ENCODE measurements at regions not wholly inside any gene's neighbourhood (a gene's known extent, or its start where the extent isn't known, plus 50 kb on each side); places are given as distances from the start of the nearest gene placed in this dataset.

DNA sequence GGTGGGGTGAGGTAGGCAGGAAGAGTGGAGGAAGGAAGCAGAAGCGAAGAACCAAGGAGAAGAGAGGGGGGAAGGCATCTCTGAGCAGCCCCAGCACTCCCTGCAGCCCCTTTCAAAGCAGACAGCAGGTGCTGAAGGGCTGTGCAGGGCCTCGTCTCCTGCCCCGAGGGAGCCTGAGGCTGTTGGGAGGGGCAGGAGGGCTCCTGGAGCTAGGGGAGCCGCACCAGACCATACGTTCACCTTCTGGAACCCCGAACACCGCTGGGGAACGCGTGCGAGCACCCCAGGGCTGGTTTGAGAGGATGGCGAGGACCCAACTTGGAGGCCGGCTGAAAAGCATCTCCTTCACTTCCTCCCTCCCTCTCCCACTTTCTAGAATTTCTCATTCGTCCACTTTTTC, 259.8 kb downstream of the FAM43A start:
- Histone ChIP-seq H3K4me2 (ENCODE audit: low read depth, low read length) (no peak overlapping the region), H3K36me3 (replicated peaks; ENCODE audit: insufficient read depth, low read length) (no peaks in the 10 kb centered on the region), H3K9me2 (replicated peaks; ENCODE audit: insufficient read depth, low read length) (no peaks in the 10 kb centered on the region), H3K9me3 (replicated peaks; ENCODE audit: insufficient read depth, low read length) (no peaks in the 10 kb centered on the region), H3K27ac (ENCODE audit: low read length) (no peak overlapping the region), H4K20me1 (ENCODE audit: insufficient read depth, low read length) (no peaks in the 10 kb centered on the region), H3K27me3 (replicated peaks; ENCODE audit: insufficient read depth, low read length) (no peaks in the 10 kb centered on the region), H3K9ac (ENCODE audit: low read length) (no peak overlapping the region), H3K4me1 (ENCODE audit: low read length) (no peaks in the 10 kb centered on the region), H2AFZ (ENCODE audit: low read length) (no peak overlapping the region), H3K4me3 (ENCODE audit: low read length) (no peak overlapping the region), H3K79me2 (ENCODE audit: low read length) (no peaks in the 10 kb centered on the region), H3F3A (ENCODE audit: insufficient read depth, low read length) (no peaks in the 10 kb centered on the region)
- DNase-seq: no peak
- no peak for TF ChIP-seq EZH2phosphoT487 (IDR thresholded peaks at IDR 0.05; ENCODE audit: low read length)
- TF ChIP-seq, protein P1, sequence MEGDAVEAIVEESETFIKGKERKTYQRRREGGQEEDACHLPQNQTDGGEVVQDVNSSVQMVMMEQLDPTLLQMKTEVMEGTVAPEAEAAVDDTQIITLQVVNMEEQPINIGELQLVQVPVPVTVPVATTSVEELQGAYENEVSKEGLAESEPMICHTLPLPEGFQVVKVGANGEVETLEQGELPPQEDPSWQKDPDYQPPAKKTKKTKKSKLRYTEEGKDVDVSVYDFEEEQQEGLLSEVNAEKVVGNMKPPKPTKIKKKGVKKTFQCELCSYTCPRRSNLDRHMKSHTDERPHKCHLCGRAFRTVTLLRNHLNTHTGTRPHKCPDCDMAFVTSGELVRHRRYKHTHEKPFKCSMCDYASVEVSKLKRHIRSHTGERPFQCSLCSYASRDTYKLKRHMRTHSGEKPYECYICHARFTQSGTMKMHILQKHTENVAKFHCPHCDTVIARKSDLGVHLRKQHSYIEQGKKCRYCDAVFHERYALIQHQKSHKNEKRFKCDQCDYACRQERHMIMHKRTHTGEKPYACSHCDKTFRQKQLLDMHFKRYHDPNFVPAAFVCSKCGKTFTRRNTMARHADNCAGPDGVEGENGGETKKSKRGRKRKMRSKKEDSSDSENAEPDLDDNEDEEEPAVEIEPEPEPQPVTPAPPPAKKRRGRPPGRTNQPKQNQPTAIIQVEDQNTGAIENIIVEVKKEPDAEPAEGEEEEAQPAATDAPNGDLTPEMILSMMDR (IDR thresholded peaks at IDR 0.05; ENCODE audit: low read length): no peak
- TF ChIP-seq EZH2 (optimal IDR thresholded peaks at IDR 0.05; ENCODE audit: low read depth, low read length): no peak

DNA sequence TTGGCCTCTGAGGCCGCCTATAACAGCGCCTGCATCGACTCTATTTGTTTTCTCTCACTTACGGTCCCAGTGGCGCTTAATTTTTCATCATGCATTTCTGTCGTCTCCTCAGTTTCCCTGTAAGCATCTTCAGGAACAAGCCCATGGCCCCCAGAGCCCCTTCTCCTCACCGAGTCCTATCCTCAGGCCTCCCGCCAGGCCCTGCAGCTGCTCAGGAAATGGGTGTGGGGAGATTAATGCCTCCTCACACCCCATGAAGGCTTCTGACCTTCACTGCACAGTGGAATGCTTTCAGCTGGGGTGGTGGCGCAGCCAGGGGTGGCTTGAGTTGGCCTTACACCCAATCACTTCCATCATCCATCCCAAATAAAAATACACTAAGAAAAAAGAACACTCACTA, 260.4 kb downstream of the FAM43A start:
- Histone ChIP-seq H3K27me3 (replicated peaks; ENCODE audit: insufficient read depth, low read length) (no peaks in the 10 kb centered on the region), H3K27ac (ENCODE audit: low read length) (no peak overlapping the region), H3K79me2 (ENCODE audit: low read length) (no peaks in the 10 kb centered on the region), H3K9me2 (replicated peaks; ENCODE audit: insufficient read depth, low read length) (no peaks in the 10 kb centered on the region), H4K20me1 (ENCODE audit: insufficient read depth, low read length) (no peaks in the 10 kb centered on the region), H3K4me2 (ENCODE audit: low read depth, low read length) (no peak overlapping the region), H3K9me3 (replicated peaks; ENCODE audit: insufficient read depth, low read length) (no peaks in the 10 kb centered on the region), H3K4me1 (ENCODE audit: low read length) (no peaks in the 10 kb centered on the region), H3K36me3 (replicated peaks; ENCODE audit: insufficient read depth, low read length) (no peaks in the 10 kb centered on the region), H3K4me3 (ENCODE audit: low read length) (no peak overlapping the region), H2AFZ (ENCODE audit: low read length) (no peak overlapping the region), H3K9ac (ENCODE audit: low read length) (no peak overlapping the region), H3F3A (ENCODE audit: insufficient read depth, low read length) (no peaks in the 10 kb centered on the region)
- DNase-seq: no peak
- TF ChIP-seq EZH2 (optimal IDR thresholded peaks at IDR 0.05; ENCODE audit: low read depth, low read length) (no peak), EZH2phosphoT487 (IDR thresholded peaks at IDR 0.05; ENCODE audit: low read length) (no peak)
- TF ChIP-seq, protein P1 (IDR thresholded peaks at IDR 0.05; ENCODE audit: low read length): no peak

DNA sequence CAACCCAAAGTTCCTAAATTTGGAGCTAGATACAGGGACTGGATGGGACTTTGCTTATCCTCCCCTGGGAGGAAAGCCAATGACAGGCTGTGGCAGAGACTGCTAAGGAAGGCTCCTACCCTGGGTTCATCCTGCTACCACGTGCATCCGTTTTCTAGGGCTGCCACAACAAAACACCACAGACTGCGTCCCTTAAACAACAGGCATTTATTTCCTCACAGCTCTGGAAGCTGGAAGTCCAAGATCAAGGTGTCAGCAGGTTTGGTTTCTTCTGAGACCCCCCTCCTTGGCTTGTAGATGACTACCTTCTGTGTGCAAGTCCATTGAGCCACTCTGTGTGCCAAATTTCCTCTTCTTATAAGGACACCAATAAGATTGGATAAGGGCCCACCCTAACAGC, 263.9 kb downstream of the FAM43A start:
- no peak overlapping the region for H3K9ac ChIP-seq (ENCODE audit: low read length)
- no peaks in the 10 kb centered on the region for H3K9me2 ChIP-seq (replicated peaks; ENCODE audit: insufficient read depth, low read length)
- no peak overlapping the region for H2AFZ ChIP-seq (ENCODE audit: low read length)
- no peaks in the 10 kb centered on the region for H4K20me1 ChIP-seq (ENCODE audit: insufficient read depth, low read length)
- H3K4me2 ChIP-seq (ENCODE audit: low read depth, low read length): no peak overlapping the region
- DNase-seq: no peak
- no peaks in the 10 kb centered on the region for H3F3A ChIP-seq (ENCODE audit: insufficient read depth, low read length)
- no peaks in the 10 kb centered on the region for H3K79me2 ChIP-seq (ENCODE audit: low read length)
- no peaks in the 10 kb centered on the region for H3K4me1 ChIP-seq (ENCODE audit: low read length)
- no peak overlapping the region for H3K4me3 ChIP-seq (ENCODE audit: low read length)
- no peaks in the 10 kb centered on the region for H3K9me3 ChIP-seq (replicated peaks; ENCODE audit: insufficient read depth, low read length)
- no peak overlapping the region for H3K27ac ChIP-seq (ENCODE audit: low read length)
- H3K36me3 ChIP-seq (replicated peaks; ENCODE audit: insufficient read depth, low read length): no peaks in the 10 kb centered on the region
- TF ChIP-seq EZH2 (optimal IDR thresholded peaks at IDR 0.05; ENCODE audit: low read depth, low read length): no peak
- TF ChIP-seq EZH2phosphoT487 (IDR thresholded peaks at IDR 0.05; ENCODE audit: low read length): no peak
- TF ChIP-seq, protein P1 (IDR thresholded peaks at IDR 0.05; ENCODE audit: low read length): no peak
- H3K27me3 ChIP-seq (replicated peaks; ENCODE audit: insufficient read depth, low read length): no peaks in the 10 kb centered on the region

Data from MM.1S (cell line).